ENCODE measurements at regions not wholly inside any gene's neighbourhood (a gene's known extent, or its start where the extent isn't known, plus 50 kb on each side); places are given as distances from the start of the nearest gene placed in this dataset.

DNA sequence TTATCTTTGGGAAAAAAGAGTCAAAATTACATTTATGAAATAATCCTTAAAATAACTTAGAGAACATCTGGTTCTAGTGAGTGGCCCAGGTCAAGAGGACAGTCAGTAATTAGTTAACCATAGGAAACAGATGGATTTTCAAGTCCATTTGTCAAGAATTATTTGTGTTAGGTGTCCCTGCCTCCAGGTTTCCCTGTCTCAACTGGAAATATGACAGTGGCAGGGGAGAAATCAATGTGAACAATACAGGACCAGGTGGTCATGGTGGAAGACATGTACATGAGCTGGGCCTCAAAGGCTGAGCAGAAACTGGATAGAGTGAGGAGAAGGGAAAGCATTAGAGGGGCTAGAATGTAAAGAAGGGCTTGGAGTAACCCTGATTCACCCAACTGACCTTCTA lies 372.6 kb downstream of the VPS13C start:
- H3K27ac Mint-ChIP-seq: no peak overlapping the region
- H3K36me3 Mint-ChIP-seq: no peaks in the 10 kb centered on the region
- H3K4me3 Mint-ChIP-seq: no peak overlapping the region

DNA sequence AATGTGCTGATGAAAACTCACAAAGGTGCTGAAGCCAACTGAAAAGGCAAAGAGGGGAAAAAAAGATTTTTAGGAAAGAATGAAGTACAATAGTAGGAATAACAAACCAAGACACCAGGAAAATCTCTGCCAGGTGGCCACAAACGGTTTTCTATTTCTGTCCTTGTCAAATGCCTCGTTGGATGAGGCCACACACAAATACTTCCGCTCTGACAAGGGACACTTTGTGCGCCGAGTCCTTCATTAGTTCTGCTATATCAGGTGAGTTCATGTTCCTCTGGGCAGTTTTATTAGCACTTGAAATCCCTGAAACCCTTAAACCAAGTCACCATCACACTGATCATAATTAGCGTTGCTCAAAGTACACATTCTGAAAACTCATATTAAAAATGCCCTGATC lies 373.1 kb downstream of the VPS13C start:
- H3K4me3 ChIP-seq (ENCODE audit: low read depth, low read length): no peak overlapping the region
- H3K27me3 ChIP-seq (ENCODE audit: control insufficient read depth, insufficient read depth, low read length): no peaks in the 10 kb centered on the region
- H3K4me1 ChIP-seq (ENCODE audit: control insufficient read depth, insufficient read depth, low read length, poor library complexity, severe bottlenecking): no peaks in the 10 kb centered on the region
- H3K9me3 ChIP-seq (ENCODE audit: control insufficient read depth in 2 of 2, low read length in 2 of 2): no peaks in the 10 kb centered on the region
- no peaks in the 10 kb centered on the region for H3K4me1 Mint-ChIP-seq
- H3K36me3 Mint-ChIP-seq: no peaks in the 10 kb centered on the region
- peaks cover 0 to 6% (median 0%) of the 10 kb centered on the region in 7 donors for H3K9me3 Mint-ChIP-seq
- no peaks in the 10 kb centered on the region for H3K36me3 ChIP-seq (ENCODE audit: control insufficient read depth, insufficient read depth, low read length)
- H3K27ac Mint-ChIP-seq: no peak overlapping the region
- ATAC-seq (ENCODE audit: low read depth in 2 of 2) (no peak), DNase-seq (no peak)
- no peak overlapping the region for H3K4me3 Mint-ChIP-seq
- peaks cover 4% of the 10 kb centered on the region for H3K27me3 Mint-ChIP-seq
- no peak overlapping the region for H3K27ac ChIP-seq (ENCODE audit: insufficient read depth, low read length, poor library complexity, severe bottlenecking)

More for the DNA sequence above, 372.6 kb downstream of the VPS13C start:
- Mint-ChIP-seq H3K4me1 (no peaks in the 10 kb centered on the region), H3K27me3 (peaks cover 4% of the 10 kb centered on the region), H3K9me3 (peaks cover 0 to 6% (median 0%) of the 10 kb centered on the region in 7 donors)
- Histone ChIP-seq H3K4me1 (ENCODE audit: control insufficient read depth, insufficient read depth, low read length, poor library complexity, severe bottlenecking) (no peaks in the 10 kb centered on the region), H3K27me3 (ENCODE audit: control insufficient read depth, insufficient read depth, low read length) (no peaks in the 10 kb centered on the region), H3K4me3 (ENCODE audit: low read depth, low read length) (no peak overlapping the region), H3K9me3 (ENCODE audit: control insufficient read depth in 2 of 2, low read length in 2 of 2) (no peaks in the 10 kb centered on the region), H3K27ac (ENCODE audit: insufficient read depth, low read length, poor library complexity, severe bottlenecking) (no peak overlapping the region), H3K36me3 (ENCODE audit: control insufficient read depth, insufficient read depth, low read length) (no peaks in the 10 kb centered on the region)
- ATAC-seq (ENCODE audit: low read depth in 2 of 2): no peak
- no peak for DNase-seq

DNA sequence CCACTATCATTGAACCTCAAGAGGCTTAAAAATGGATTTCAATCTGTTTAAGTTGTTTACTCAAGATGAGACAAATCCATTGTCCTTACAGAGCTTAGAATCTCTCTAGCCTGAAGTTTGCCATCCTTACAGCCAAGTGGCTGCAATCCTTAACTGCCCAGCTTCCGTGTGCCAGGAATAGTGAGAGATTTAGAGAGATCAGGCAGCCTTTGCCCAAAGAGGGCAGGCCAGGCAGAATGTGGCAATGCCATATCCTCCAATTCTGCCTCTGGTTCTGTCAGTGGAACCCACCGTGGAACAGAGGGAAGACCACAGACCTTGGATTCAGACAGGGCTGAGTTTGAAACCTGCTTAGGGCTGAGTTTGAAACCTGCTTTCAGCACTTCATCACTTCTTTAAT lies 374.3 kb downstream of the VPS13C start:
- Mint-ChIP-seq H3K36me3 (no peaks in the 10 kb centered on the region), H3K27me3 (peaks cover 4% of the 10 kb centered on the region), H3K4me3 (no peak overlapping the region), H3K27ac (no peak overlapping the region), H3K9me3 (peaks cover 0 to 6% (median 0%) of the 10 kb centered on the region in 7 donors), H3K4me1 (no peaks in the 10 kb centered on the region)
- DNase-seq (no peak), ATAC-seq (ENCODE audit: low read depth in 2 of 2) (no peak)
- Histone ChIP-seq H3K4me3 (ENCODE audit: low read depth, low read length) (no peak overlapping the region), H3K36me3 (ENCODE audit: control insufficient read depth, insufficient read depth, low read length) (no peaks in the 10 kb centered on the region), H3K27me3 (ENCODE audit: control insufficient read depth, insufficient read depth, low read length) (no peaks in the 10 kb centered on the region), H3K27ac (ENCODE audit: insufficient read depth, low read length, poor library complexity, severe bottlenecking) (no peak overlapping the region), H3K9me3 (ENCODE audit: control insufficient read depth in 2 of 2, low read length in 2 of 2) (no peaks in the 10 kb centered on the region), H3K4me1 (ENCODE audit: control insufficient read depth, insufficient read depth, low read length, poor library complexity, severe bottlenecking) (no peaks in the 10 kb centered on the region)

DNA sequence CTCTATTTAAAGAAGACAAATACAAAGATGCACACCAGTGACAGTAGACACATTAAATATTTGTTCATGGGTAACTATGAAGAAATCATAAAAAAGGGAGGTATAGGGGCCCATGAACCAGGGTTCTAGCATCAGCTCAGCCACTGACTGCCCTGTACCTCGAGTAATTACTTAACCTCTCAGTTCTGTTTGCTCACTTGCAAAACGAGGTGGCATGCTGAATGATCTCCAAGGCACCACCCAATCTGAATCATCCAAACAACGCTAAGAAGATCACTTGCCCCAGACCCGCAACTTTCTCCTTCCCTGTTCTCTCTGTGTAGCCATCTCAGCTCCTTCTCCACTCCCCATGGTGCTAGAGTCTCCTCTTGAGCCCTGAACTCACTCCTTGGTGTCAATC lies 374.7 kb downstream of the VPS13C start:
- no peaks in the 10 kb centered on the region for H3K4me1 ChIP-seq (ENCODE audit: control insufficient read depth, insufficient read depth, low read length, poor library complexity, severe bottlenecking)
- no peaks in the 10 kb centered on the region for H3K36me3 ChIP-seq (ENCODE audit: control insufficient read depth, insufficient read depth, low read length)
- H3K9me3 Mint-ChIP-seq: peaks cover 0 to 6% (median 0%) of the 10 kb centered on the region in 7 donors
- H3K4me3 Mint-ChIP-seq: no peak overlapping the region
- no peak overlapping the region for H3K4me3 ChIP-seq (ENCODE audit: low read depth, low read length)
- peaks cover 4% of the 10 kb centered on the region for H3K27me3 Mint-ChIP-seq
- H3K27ac ChIP-seq (ENCODE audit: insufficient read depth, low read length, poor library complexity, severe bottlenecking): no peak overlapping the region
- no peaks in the 10 kb centered on the region for H3K9me3 ChIP-seq (ENCODE audit: control insufficient read depth in 2 of 2, low read length in 2 of 2)
- H3K27me3 ChIP-seq (ENCODE audit: control insufficient read depth, insufficient read depth, low read length): no peaks in the 10 kb centered on the region
- no peaks in the 10 kb centered on the region for H3K36me3 Mint-ChIP-seq
- H3K27ac Mint-ChIP-seq: no peak overlapping the region
- ATAC-seq (ENCODE audit: low read depth in 2 of 2) (no peak), DNase-seq (no peak)
- no peaks in the 10 kb centered on the region for H3K4me1 Mint-ChIP-seq

DNA sequence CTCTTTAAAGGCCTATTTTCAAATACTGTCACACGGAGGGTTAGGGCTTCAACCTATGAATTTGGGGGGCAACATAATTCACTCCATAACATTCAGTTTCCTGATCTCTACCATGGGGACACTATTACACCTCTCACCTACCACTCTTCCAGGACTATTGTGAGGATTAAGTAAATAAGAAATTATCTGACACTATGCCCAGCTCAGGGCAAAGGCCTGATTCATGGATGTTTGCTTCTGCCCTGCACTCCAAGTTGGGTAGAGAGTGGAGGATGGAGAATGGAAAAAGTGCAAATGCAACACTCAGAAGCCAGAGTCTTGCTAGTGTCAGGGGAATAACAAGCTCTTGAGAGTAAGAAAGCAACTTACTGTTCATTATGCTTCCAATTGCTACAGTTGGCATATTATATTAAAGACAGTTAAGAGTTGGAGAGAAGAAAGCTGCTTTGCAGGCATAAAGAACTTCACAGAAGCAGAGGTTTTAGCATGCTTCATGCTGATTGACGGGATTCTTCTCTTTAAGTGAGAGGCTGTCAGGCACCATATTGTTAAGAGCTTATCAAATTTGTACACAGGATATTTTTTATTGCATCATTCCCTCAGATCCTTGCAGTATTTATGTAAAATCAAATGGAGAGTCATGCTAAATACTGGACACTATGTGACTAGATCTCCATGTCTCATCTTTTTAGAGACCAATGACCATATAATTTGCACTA lies 375.3 kb downstream of the VPS13C start:
- H3K27me3 Mint-ChIP-seq: peaks cover 4% of the 10 kb centered on the region
- no peaks in the 10 kb centered on the region for H3K4me1 ChIP-seq (ENCODE audit: control insufficient read depth, insufficient read depth, low read length, poor library complexity, severe bottlenecking)
- no peaks in the 10 kb centered on the region for H3K9me3 ChIP-seq (ENCODE audit: control insufficient read depth in 2 of 2, low read length in 2 of 2)
- no peaks in the 10 kb centered on the region for H3K4me1 Mint-ChIP-seq
- no peaks in the 10 kb centered on the region for H3K36me3 ChIP-seq (ENCODE audit: control insufficient read depth, insufficient read depth, low read length)
- no peak overlapping the region for H3K4me3 Mint-ChIP-seq
- H3K4me3 ChIP-seq (ENCODE audit: low read depth, low read length): no peak overlapping the region
- H3K36me3 Mint-ChIP-seq: no peaks in the 10 kb centered on the region
- DNase-seq (no peak), ATAC-seq (ENCODE audit: low read depth in 2 of 2) (no peak)
- H3K27me3 ChIP-seq (ENCODE audit: control insufficient read depth, insufficient read depth, low read length): peaks cover 1% of the 10 kb centered on the region
- peaks cover 0 to 6% (median 0%) of the 10 kb centered on the region in 7 donors for H3K9me3 Mint-ChIP-seq
- no peak overlapping the region for H3K27ac Mint-ChIP-seq
- H3K27ac ChIP-seq (ENCODE audit: insufficient read depth, low read length, poor library complexity, severe bottlenecking): no peak overlapping the region

DNA sequence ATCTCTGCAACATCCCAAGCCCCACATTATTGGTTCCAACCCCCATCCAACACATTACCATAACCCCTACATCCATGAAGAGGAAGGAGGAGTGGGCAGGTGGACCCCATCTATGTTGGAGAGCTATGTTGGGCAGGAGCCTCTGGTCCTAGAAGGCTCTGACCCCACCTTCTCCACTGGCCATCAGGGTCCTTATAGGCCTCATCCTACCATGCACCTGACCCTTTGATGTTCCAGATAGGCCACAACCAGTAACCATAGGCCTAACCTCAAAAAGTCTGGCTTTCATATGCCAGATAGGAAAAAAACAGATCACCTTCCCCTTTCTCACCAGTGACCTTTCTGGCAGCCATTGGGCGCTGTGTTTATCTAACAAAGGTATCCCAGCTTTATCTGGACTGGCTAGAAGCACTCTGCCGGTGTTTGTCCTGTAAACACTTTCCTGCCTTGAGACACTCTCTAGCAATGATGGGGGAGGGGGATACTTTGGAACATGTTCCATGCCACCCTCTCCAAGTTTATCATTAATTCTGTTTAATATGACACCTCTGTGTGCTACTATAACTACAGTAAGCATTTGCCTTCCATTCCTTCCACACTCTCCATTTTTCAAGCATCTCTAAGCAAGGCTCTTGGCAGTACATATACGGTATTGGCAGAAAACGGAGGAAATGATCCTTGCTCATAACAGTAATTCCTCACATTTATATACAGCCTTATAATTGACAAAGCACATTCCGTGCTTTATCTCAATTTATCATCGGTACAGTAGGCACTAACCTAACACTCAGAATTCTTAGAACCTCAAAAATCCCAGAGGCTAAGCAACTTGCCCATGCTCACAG lies 377.1 kb downstream of the VPS13C start:
- peaks cover 11% of the 10 kb centered on the region for H3K27me3 Mint-ChIP-seq
- H3K4me3 ChIP-seq (ENCODE audit: low read depth, low read length): no peak overlapping the region
- peaks cover 0 to 3% (median 0%) of the 10 kb centered on the region in 7 donors for H3K9me3 Mint-ChIP-seq
- no peaks in the 10 kb centered on the region for H3K9me3 ChIP-seq (ENCODE audit: control insufficient read depth in 2 of 2, low read length in 2 of 2)
- no peak overlapping the region for H3K4me3 Mint-ChIP-seq
- peaks cover 1% of the 10 kb centered on the region for H3K27me3 ChIP-seq (ENCODE audit: control insufficient read depth, insufficient read depth, low read length)
- H3K4me1 ChIP-seq (ENCODE audit: control insufficient read depth, insufficient read depth, low read length, poor library complexity, severe bottlenecking): no peaks in the 10 kb centered on the region
- H3K4me1 Mint-ChIP-seq: no peaks in the 10 kb centered on the region
- ATAC-seq (ENCODE audit: low read depth in 2 of 2) (no peak), DNase-seq (no peak)
- H3K27ac ChIP-seq (ENCODE audit: insufficient read depth, low read length, poor library complexity, severe bottlenecking): no peak overlapping the region
- H3K36me3 ChIP-seq (ENCODE audit: control insufficient read depth, insufficient read depth, low read length): no peaks in the 10 kb centered on the region
- no peaks in the 10 kb centered on the region for H3K36me3 Mint-ChIP-seq
- H3K27ac Mint-ChIP-seq: no peak overlapping the region

DNA sequence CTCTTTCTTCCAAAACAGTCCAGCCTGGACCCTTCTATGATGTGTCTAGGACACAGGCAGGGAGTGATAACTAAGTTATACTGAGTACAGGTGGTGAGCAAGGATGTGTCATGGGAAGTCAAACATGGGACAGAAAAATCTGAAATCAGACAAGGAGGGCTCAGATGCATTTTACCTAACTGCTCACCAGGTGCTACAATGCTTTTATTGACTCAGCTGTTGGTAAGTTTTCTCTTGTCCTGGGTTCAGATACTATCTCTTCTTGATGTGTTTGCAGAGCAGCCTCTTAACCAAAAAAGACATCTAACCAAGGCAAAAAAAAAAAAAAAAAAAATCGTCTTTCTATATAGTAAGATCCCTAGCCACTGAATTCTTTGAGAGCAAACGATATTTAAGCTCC lies 378.6 kb downstream of the VPS13C start:
- H3K36me3 Mint-ChIP-seq: no peaks in the 10 kb centered on the region
- no peaks in the 10 kb centered on the region for H3K4me1 Mint-ChIP-seq
- peaks cover 11% of the 10 kb centered on the region for H3K27me3 Mint-ChIP-seq
- H3K9me3 Mint-ChIP-seq: peaks cover 0 to 9% (median 0%) of the 10 kb centered on the region in 7 donors
- DNase-seq (no peak), ATAC-seq (ENCODE audit: low read depth in 2 of 2) (no peak)
- peaks cover 0 to 2% of the 10 kb centered on the region in 2 experiments for H3K9me3 ChIP-seq (ENCODE audit: control insufficient read depth in 2 of 2, low read length in 2 of 2)
- H3K27me3 ChIP-seq (ENCODE audit: control insufficient read depth, insufficient read depth, low read length): peaks cover 1% of the 10 kb centered on the region
- no peak overlapping the region for H3K4me3 ChIP-seq (ENCODE audit: low read depth, low read length)
- no peak overlapping the region for H3K27ac Mint-ChIP-seq
- H3K4me3 Mint-ChIP-seq: no peak overlapping the region
- H3K4me1 ChIP-seq (ENCODE audit: control insufficient read depth, insufficient read depth, low read length, poor library complexity, severe bottlenecking): no peaks in the 10 kb centered on the region
- H3K36me3 ChIP-seq (ENCODE audit: control insufficient read depth, insufficient read depth, low read length): no peaks in the 10 kb centered on the region
- no peak overlapping the region for H3K27ac ChIP-seq (ENCODE audit: insufficient read depth, low read length, poor library complexity, severe bottlenecking)

Data from CD4-positive, CD25-positive, alpha-beta regulatory T cell (primary cell).